Stimulated activated CD8-positive, alpha-beta memory T cell treated with anti-CD3 and anti-CD28 coated beads, Interleukin-4, amount 100 ng/mL, for 48 hours (primary cell): ENCODE measurements at regions not wholly inside any gene's neighbourhood (a gene's known extent, or its start where the extent isn't known, plus 50 kb on each side); places are given as distances from the start of the nearest gene placed in this dataset.
A peak's percentile ranks its signal among the peaks of the same experiment; 100 is the strongest.
"Not testable (repeated sequence)": the region's sequence is repeated elsewhere in the genome, so short reads cannot be mapped to it uniquely, and the experiment has no call there.

Source experiments
- DNase-seq: peaks from one replicate; pipeline ENCODE4 v3.0.0-alpha.2; 2020

DNA sequence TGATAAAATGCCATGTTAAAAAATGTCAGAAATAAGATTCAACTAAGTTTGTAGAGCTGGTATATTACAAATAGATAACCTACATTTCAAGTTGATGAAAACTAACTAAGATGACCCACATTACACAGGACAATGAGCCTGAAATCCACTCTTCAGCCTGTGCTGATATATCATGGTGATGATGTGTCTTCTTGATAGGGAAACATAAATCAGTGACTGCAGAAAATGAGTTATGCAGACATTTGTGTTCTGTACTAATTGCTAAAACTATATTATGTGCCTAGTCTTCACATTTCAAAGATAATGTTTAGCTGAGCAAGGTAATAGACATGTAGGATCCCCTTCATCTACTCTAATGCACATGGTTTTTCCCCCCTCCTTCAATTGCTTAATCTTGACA lies 331.6 kb upstream of the F9 start:
- DNase-seq: no peak

DNA sequence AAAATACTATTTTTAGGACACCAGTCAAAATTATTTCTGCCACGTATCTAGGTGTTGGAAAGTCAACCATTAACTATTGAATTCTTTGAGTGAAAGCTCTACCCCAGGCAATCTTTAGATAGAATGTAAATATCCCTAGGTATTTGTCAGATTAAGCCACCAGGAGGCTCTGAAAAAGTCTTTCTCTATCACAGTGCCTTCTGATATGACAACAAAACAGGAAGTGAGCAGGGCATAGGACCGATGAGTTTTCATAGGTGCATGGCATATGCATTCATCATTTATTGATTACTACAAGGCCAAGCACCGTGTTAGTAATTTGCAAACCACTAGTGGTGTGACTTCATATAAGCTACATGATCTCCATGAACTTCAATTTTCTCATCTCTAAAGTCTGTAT lies 333.6 kb upstream of the F9 start:
- DNase-seq: no peak

DNA sequence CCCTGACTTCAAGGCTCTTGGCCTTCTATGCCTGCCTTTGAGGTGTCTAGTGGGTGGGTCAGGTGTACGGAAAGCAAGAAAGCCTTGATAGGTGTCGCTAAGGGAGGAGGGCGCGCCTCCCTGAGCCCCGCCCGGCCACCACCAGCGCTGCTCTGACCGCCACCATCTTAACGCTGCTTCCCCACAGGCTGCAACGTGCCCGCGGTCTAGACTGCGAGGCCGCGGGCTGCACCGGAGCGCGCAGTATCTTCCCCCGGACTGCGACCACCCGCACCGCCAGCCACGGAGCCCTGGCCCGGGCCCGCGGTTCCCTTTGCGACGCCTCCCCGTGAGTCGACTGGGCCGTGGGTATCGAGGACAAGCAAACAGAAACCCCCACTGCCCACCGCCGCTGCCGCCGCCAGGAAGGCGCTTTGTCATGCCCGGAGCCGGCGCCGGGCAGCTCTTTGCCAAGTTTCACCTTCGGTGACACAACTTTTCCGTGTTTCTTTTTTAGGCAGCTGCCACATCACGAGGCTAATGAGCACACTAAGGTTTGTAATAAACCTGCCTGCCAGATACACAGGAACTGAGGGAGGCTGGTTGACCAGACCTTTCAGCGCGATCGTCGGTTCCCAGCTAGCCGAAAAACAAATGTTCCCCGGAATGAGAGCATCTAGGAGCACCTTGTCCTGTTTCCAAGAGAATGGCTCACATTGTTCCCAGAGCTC lies 335.8 kb upstream of the F9 start:
- DNase-seq: no peak

DNA sequence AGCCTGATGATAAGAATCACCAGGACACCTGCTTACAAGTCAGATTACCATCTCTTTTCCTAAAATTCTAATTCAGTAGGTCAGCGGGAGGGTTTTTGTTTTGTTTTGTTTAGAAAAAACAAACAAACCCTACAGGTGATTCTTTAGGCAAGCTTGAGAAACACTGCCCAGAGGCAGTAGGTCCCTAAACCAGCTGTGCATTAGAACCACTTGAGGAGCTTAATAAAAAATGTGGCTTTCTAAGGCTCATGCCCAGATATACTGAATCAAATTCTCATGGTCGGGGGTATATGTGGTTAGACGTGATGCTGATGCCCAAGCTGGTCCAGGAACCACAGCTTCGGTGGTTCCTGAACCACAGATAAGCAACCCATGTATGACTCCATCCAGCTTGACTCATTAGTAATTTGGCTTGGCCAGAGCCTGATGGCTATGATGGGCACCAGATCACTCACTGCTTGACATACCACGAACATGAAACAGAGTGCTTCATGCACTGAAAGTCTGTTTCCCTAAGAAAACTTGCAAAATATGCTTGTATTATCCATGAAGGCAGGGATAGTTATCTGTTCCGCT lies 338.1 kb upstream of the F9 start:
- no peak for DNase-seq

DNA sequence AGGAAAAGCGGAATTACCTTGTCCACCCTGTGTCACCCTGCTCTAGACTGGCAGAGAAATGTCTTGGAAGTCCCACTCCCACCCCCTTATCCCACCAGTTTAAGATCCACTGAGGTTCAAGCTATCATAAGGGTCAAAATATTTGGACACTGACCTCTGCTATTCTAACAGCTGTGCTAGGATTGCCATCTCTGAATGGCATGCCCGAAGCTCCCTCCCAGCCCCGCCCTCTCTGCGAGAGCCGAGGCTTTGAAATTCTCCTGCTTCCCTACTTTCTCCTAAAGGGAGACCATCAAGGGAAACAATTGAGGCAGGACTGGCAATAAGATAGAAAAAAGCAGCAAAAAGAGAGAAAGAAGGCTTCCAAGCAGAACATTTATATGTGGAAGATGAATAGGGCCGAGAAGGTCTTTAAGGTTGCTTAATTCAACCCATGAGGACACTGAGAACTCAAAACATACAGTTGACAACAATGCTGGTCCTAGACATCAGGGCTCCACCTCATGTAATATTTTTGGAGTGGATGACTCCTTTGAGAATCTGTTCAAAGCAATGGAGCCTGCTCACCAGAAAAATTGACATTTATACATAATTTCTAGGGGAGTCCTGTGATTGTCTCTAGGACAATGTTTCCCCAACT lies 338.7 kb upstream of the F9 start:
- DNase-seq: no peak

DNA sequence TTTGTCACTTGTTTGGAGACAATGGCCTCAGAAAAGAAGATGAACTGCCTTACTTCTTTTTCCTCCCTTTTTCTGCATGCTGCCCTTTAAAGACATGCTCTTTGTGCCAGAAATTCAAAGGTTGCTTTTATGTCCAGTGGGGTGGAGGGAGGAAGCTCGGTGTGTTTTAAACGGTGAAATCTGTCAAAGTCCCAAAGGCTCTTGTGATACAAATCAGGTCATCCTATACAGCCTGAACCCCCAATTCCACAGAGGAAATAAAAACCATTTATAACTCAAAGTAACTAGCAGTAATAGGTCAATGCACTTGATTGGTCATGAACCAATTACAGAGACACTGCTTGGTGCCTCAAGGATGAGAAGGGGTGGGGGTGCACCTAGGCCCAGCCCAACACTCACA lies 339.3 kb upstream of the F9 start:
- DNase-seq: no peak

DNA sequence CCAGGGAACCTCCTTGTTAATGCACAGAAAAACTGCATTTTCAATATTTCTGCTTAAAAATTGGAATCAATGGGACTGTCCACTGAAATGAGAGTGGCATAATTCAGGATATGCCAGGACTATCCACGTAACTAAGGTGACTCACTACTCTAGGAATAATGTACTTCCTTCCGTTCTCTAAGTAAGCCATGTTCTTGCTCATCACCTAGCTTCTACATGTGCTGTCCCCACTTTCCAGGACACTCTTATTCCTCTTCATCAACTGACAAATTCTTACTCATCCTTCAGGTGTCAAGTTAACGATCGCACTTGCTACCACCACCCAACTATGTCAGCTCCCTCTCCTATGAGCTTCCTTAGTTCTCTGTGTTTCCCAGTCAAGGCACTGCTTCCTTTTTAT lies 342.8 kb upstream of the F9 start:
- no peak for DNase-seq

DNA sequence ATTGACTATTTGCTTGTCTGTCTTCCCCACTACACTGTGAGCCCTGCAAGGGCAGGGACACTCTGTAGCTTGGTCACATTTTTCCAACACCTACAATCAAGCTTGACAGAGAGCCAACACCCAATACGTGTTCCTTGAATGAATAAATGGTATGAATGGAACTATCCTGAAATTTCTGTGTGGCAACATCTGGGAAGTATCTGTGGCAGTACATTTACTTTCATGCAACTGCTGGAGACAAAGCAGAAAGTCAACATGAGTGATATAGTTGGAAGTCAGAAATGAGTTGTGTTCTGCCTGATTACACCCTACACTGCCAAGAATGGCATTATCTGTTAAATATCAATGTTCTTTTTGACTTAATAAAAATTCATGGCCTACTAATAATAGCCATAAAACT lies 343.5 kb upstream of the F9 start:
- no peak for DNase-seq

DNA sequence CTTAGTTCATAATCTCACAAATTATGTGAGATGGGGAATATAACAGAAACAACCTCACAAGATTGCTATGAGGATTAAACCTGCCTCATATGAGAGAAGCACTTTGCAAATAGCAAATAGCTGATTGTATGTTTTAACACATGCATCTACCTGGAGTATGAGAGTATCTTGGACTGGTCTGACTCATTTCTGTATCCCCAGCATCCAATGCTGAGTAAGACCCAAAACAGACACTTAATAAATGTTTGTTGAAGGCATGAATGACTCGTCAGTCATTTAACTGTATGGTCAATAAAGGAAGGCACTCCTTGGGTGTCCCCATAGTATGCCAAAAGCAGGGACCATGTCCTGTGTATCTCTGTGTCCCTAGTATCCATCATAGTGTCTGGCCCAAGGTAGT lies 350.9 kb upstream of the F9 start:
- DNase-seq: no peak

DNA sequence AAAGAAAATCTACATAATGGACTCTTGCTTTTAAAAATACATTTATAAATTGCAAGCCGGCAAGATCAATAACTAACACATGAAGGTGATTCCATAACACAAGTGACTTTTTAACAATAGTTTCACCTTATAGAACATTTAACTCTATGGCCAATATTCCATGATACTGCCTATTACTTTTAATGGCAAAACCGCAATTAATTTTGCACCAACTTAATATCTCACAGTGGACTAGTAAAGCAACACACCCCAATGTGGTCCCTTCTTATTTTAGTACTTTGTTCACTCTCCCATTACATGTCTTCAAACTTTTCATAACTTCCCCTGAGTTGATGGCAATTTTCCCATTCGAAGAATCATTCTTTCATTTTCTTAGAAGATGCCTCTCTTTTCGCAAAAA lies 351.6 kb upstream of the F9 start:
- DNase-seq: no peak

DNA sequence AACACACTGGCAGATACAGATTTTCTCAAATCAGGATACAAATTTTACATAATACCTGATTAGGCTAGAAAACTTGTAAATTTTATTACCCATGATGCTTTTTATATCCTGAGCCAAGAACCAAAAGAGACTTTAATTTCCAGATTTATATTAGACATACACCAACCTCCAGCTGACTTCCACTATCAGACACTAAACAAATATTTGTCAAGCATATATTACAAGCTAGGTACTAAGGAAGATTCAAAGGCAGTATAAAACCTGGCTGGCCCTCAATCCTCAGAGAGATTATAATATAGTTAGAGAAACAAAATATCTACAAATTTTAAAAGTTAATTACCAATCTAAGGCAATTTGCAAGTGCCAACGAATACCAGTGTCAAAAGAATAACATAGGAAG lies 357.8 kb upstream of the F9 start:
- no peak for DNase-seq

DNA sequence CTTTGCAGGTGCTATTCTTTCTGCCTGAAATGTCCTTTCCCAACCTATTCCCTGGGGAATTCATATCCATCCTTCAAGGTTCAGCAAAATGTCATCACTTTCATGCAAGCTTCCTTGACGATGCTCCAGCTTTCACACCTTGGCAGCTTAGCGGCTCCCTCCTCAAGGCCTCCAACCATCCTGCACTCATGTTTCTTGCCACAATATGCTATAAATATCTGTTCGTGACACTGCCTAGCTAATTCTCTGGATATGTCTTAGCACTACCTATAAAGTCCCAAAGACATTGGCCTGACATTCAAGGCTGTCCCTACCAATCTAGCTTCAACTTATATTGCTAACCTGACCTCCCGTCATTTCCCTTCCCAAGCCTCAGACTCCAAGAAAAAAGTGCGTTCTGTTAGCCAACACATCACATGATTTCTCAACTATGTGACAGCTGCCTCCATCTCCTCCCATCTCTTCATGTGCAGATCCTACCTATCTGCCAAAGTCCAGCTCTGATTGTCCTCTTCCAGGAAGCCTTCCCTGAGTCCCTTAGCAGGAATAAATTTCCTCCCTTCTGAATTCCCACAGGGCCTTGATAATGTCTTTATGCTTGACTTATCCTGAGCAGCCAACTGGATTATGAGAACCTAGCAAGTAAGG lies 359.9 kb upstream of the F9 start:
- DNase-seq: no peak

DNA sequence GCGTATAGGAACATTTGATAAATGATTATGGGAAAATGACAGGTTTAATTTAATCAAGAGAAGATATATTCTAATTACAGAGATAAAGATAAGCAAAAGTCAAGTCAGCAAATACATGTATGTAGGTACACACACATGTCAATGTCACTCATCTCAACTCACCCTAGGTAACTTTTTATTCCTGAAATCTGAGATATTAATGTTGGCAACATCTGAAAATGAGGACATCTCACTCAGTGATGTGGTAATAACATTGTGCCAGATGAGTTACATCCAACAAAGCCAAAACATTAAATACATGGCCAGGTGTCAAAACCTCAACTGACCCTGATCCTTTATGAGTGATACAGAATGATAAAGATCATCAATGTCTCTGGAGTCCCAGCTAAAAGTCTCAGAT lies 363.3 kb upstream of the F9 start:
- DNase-seq: no peak

DNA sequence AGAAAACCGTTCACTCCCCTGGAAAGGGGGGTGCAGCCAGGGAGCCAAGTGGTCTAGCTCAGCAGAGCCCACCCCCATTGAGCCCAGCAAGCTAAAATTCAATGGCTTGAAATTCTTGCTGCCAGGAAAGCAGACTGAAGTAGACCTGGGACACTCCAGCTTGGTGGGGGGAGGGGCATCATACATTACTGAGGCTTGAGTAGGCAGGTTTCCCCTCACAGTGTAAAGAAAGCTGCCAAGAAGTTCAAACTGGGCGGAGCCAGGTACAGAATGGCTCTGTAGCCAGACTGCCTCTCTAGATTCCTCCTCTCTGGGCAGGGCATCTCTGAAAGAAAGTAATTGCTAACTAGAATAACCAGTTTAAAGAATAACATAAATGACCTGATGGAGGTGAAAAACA lies 372.3 kb upstream of the F9 start:
- DNase-seq: no peak

DNA sequence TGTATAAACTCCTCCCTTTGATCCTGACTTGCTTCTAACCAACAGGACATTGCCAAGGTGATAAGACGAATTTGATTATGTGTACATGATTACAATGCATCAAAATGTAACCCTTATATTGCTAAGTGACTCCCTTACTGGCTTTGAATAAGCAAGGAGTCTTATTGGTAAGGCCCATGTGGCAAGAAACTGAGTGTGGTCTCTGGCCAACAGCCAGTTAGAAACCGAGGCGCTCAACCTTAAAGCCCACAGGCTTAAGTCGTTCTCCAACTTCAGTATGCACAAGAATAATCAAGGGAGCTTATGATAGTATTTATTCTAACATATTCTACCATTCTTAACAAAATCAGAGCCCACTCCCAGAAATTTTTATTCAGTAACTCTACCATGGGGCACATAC lies 374.2 kb upstream of the F9 start:
- no peak for DNase-seq

DNA sequence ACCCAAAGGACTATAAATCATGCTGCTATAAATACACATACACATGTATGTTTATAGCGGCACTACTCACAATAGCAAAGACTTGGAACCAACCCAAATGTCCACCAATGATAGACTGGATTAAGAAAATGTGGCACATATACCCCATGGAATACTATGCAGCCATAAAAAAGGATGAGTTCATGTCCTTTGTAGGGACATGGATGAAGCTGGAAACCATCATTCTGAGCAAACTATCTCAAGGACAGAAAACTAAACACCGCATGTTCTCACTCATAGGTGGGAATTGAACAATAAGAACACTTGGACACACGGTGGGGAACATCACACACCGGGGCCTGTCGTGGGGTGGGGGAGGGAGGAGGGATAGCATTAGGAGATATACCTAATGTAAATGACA lies 383.9 kb upstream of the F9 start:
- DNase-seq: not testable (repeated sequence)

DNA sequence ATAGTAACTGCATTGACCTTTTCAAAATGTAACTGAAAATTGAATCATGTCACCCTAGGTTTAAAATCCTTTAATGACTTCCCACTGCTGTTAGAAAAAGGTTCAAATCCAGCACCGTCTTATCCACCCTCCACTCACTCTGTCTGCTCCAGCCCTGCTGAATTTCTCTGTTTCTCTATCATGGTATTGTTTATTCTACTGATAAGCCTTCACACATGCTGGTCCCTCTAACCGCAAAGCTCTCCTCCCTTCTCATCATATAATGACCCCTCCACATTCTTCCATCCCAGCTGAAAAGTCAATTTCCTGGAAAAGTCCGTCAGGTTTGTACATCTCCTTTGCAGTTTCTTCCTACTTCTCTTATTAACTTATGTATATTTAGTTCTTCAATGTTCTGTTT lies 389.2 kb upstream of the F9 start:
- DNase-seq: no peak

DNA sequence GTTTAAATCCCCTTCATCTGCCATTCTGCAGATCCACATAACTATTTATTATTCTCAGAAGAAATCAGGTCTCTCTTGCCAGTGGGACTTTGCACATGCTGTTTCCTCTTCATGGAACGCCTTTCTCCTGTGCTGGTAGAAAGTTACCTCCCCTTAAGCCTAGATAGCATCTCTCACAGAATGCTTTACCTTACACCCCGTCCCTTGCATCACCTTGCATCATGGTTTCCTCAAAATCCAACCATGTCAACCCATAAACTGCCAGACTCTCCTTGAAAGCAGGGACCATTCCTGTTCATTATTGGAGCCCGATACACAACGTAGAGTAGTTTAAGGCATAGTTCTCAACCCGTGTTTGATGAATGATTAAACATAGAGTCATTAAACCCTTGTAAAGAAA lies 396.2 kb upstream of the F9 start:
- no peak for DNase-seq

DNA sequence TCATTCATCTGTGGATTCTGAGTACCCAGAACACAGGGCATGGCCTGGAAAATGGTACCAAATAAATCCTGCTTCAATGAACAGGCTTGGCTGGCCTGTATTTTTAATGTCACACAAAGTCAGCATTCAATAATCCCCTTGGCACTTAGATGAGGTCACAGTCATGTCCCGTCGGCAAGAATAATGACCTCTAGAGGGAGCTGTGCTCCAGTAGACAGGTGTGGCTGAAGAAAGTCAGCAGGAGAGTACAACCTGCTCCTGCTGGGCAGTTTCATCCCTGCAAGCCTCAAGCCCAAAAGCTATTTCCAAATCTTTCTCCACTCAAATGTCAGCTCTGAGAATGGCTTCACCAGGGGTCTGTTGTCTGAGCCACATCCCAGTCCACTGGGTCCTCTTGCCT lies 404.0 kb upstream of the F9 start:
- peak; percentile 22 for DNase-seq

DNA sequence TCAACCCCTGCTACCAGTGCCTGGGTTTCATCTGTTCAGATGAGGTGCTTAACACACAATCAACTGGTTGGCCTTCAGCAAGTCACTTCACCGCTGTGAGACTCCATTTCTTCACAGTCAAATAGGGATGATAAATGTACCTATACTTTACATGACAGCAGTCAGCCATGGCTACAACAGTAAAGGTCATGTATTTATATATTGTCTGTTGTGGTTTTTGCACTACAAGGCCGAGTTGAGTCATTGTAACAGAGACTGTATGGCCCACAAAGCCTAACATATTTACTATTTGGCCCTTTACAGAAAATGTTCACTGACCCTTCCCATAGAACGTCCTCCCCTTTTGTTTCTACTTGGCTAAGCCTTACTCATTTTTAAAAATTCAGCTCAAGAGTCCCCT lies 404.6 kb upstream of the F9 start:
- no peak for DNase-seq

DNA sequence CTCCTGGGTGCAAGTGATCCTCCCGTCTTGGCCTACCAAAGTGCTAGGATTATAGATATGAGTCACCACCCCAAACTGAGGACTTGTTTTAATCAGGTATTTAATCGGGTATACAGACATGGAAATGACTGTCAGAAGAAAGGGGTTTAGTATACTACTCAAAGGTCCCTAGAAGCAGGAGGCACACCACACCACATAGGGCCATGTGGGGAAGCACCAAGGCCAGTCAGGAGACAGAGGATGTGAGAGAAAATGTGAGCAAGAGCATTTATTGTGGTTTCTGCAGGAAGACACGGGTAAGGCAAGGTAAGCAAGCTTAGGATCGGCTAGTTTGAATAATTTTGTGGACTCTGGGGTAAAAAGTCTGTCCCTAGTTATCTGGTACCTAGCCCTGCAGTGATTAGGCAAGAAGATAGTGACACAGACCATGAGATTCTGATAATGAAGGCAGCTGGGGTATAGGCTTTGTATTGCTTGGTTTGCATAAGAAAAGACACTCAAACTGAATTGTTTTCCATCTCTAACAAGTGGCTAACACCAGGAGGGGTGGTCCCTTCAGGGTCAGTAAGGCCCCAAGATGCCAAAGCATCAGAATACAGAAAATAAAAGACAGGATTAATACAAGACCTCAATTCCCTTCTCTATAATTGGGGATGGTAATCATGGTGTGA lies 408.8 kb upstream of the F9 start:
- no peak for DNase-seq

DNA sequence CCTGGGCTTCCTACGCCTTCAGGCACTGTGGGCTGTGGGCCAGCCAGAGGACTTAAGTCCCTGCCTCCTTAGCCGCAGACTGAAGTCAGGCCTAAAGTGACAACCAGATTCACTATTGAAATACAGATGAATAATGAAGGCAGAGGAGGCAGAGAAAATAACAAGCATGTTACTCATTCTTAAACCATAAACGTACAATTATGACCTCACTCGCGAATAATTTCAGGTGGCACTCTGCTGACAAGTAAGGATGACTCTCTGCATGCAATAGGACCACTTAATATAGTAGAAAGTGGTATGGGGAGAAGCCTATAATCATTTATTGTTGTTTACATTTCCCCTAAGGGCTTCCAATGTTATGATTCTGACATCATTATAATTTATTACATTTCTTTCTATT lies 409.2 kb upstream of the FGF13 start:
- DNase-seq: no peak

DNA sequence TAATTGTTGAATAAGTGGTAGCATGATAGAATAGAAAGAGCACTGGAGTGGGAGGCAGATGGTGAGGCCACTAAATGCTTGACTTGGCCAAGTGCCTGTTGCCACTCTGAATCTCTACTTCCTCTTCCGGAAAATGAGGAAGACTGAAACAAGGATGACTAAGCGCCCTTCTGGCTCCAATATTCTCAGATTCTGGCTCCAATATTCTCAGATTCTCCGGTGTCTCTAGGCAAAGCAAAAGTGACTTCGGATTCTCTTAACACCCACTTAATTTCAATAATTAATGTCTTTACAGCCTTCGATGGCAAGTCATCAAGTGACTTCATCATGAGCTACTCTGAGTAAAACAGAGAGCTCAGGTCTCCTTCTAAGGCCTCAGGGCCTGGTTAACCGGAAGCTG lies 402.2 kb upstream of the FGF13 start:
- no peak for DNase-seq

DNA sequence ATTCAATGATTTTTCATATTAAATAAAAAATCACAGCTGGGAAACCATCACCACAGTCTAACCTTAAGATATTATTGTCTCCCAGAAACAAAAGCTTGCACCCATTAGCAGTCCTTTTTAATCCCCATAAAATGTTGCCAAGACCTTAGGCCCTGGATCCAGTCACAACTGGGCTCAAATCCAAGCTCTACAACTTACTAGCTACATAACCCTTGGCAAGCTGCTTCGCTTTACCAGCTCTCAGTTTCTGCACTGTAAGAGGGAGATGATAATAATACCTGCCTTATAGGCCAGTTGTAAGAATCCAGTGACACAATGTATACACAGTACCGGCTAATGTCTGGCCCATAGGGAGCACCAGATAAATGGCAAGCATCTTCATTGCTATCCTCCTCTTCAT lies 400.9 kb upstream of the FGF13 start:
- DNase-seq: no peak
